T1000 (cell line): ENCODE measurements at regions not wholly inside any gene's neighbourhood (a gene's known extent, or its start where the extent isn't known, plus 50 kb on each side); places are given as distances from the start of the nearest gene placed in this dataset.

Experiments used
- DNase-seq: peaks from one replicate; lab custom pipeline; 2025; ENCODE audit warnings: mixed read lengths; lab: John Stamatoyannopoulos, UW

GRCh38 chr2:220981926-220982325 lies 590.2 kb downstream of the EPHA4 start:
- DNase-seq: no peak

DNA sequence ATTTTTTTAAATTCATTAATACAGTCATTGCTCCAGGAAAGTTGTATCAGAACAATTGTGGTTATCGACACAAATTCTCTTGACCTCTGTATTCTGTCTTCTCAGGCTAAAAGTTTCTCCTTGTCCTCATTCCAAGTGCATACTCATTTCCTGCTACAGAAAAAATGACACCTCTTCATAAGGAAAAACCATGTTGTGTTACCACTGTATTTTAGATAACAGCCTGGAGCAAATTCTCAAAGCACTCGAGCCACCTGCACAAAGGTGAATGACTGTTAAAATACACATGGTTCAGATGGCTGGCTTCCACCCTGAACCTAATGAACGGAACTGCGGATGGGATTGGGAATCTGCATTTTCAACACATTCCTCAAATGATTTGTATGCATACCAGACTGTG lies 586.5 kb downstream of the EPHA4 start:
- no peak for DNase-seq

DNA sequence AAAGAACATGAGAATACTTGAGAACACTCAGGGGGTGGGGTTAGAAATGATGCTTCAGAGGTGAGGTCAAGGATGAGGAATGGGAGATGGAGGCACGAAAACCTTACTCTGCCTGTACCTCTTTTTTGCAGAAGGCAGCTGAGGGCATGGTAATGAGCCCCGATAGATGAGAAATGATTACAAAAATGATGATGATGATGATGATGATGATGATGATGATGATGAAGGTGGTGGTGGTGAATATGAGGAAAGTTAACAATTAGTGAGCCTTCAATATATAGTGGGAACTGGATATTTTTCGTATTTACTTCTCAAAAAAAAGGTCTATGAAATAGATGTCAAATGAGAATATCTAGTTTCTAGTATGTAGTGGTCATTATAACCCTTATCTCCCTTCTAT lies 584.3 kb downstream of the EPHA4 start:
- DNase-seq: no peak

GRCh38 chr2:220991972-220992371 lies 580.1 kb downstream of the EPHA4 start:
- no peak for DNase-seq

DNA sequence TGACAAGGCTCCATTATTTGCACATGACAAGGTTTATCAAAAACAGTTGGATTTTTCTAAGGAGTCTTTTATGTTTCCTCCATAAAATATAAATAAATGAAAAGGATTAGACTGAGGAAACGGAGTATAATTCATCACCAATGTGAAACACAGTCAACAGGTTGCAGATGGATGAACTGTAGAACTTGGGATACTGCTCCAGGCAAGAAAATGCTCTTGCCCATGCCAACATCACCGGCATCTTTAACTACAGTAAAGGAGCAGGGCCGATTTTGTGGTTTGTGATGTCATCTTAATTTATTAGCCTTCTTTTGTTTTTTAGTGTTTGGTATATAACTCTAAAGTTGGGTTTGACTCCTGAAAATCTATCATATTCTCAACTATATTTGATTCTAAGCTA lies 577.3 kb downstream of the EPHA4 start:
- no peak for DNase-seq

DNA sequence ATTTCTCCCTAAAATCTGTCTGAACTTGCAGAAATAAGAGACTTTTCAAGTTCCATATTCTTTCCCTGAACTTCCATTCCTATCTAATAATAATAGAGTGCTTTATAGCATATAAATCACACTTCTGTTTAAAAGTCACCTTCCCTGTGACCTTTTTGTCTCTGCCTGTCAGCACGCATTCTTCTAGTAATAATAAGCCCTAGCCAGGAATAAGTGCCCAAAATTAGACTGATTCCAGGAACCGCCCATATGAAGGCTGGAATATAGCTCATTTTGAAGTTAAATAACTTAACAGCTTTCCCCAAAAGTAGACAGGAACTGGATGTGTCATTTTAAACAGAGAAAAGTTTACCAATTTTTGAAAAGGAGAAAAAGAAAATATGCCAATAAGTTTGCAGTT lies 576.5 kb downstream of the EPHA4 start:
- no peak for DNase-seq

DNA sequence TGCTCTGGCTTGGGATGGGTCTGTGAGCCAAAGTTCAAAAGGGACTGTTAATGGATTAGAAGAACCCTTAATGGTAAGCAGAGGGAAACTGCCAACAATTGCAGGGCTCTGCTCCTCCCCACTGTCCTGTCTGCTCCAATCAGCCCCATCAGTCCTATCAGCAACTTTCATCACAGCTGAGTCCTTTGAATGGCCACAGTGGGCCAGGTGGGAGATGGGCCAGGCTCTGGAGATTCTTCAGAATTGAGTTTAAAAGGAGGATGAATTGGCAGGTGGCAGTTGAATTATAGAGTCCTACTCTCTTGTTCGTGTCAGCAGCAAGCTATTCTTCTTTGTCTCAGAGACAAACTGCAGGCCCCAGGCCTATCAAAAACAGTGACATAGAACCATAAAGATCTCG lies 573.9 kb downstream of the EPHA4 start:
- no peak for DNase-seq

DNA sequence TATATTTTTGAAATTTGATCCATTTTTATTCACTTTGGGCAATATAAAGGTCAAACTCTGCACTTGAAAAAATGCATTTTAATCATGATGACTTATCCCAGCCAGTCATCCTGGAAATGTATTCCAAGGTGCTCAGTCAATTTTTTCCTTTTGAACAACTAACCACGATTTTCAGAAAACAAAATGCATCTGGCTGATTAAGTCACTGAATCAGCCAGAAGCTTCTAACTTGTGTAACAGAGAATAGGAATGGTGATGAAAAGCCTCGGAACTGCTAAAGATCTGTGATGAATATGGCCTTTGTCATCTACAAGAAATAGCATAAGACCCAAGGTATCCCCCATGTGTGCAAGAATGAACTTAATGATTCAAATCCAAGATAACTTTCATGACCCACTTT lies 572.7 kb downstream of the EPHA4 start:
- no peak for DNase-seq

DNA sequence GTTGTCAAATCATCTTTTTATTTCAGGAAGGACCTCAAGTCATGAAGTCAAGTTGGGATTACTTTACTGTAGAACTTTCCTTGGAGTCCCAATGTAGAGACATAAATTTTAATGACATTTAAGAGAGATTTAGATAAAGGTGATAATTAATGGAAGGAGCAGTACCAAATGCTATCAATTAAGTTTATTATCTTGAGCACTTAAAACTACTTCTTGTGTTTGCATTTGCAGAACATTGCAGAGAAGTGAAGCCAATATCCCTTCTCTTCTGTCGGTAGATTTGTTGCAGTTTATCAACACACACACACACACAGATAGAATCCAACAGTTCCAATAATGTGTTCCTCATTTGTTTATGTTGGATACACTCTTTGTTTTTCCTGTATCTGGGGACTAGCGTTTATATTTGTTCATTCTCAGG lies 570.7 kb downstream of the EPHA4 start:
- DNase-seq: no peak

DNA sequence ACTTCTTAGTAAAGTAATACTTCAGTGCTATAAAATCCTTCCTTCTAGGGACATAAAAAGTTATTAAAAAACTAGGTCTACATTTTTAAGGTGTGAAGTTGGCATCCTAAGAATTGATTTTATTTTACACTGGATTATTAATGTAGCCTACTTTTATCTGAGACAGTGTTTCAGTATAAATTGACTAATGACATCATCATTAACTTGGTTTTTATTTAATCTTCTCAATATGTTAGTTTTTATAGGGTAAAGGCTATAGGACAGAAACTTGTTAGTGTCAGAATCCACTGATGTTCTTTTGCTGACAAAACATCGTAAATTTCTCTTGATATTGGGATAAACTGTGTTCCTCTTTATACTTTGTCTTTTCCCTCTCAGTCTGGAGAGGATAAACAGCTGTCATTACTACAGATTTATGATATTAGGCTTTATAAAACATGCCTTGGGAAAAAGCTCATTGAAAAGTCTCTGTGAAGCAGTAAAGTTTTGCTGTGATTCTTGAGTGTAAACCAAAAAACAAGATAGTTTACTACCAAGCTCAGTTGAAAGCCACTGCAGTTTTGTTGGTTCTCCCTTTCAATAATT lies 569.9 kb downstream of the EPHA4 start:
- DNase-seq: no peak

DNA sequence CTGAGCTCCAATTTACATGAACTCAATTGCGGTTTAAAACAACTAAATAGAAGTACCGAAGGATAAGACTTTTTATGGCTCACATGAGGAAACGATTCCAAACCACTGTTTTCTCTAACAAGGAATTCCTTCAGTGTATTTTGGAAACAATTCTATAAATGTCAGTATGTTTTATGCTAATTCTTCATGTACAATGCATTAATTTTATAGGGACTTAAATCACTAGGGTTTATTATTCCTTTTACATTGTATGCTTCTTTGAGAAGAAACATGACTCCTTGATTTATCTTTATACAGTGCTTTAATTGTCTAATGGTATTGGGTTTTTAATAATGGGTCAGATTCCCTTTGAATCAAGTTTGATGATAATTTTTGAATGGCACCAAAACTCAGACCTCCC lies 566.8 kb downstream of the EPHA4 start:
- DNase-seq: no peak

- no peak for DNase-seq
Observed at GRCh38 chr2:221006084-221006483, 566.0 kb downstream of the EPHA4 start.

- DNase-seq: no peak
Observed at GRCh38 chr2:221016551-221016950, 555.6 kb downstream of the EPHA4 start.

GRCh38 chr2:221018262-221018661 lies 553.8 kb downstream of the EPHA4 start:
- DNase-seq: no peak

GRCh38 chr2:221019668-221020067 lies 552.4 kb downstream of the EPHA4 start:
- no peak for DNase-seq

DNA sequence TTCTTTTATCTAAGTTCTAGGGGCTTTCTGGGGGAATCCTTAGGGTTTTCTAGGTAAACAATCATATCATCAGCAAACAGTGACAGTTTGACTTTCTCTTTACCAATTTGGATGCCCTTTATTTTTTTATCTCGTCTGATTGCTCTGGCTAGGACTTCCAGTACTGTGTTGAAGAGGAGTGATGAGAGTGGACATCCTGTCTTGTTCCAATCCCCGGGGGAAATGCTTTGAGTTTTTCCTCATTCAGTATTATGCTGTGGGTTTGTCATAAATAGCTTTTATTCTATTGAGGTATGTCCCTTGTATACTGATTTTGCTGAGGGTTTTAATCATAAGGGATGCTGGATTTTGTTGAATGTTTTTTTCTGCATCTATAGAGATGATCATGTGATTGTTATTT lies 549.5 kb downstream of the EPHA4 start:
- no peak for DNase-seq

DNA sequence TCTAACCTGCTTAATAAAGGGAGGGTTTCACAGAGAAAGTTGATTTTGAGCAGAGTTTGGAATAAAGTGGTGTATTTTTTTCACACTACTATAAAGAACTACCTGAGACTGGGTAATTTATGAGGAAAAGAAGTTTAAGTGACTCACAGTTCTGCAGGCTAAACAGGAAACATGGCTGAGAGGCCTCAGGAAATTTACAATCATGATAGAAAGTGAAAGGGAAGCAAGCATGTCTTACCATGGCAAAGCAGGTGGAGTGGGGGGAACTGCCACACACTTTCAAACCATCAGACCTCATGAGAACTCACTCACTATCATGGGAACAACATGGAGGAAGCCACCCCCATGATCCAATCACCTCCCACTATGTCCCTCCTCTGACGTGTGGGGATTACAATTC lies 546.7 kb downstream of the EPHA4 start:
- DNase-seq: no peak

GRCh38 chr2:221034026-221034701 lies 537.9 kb downstream of the EPHA4 start:
- no peak for DNase-seq

DNA sequence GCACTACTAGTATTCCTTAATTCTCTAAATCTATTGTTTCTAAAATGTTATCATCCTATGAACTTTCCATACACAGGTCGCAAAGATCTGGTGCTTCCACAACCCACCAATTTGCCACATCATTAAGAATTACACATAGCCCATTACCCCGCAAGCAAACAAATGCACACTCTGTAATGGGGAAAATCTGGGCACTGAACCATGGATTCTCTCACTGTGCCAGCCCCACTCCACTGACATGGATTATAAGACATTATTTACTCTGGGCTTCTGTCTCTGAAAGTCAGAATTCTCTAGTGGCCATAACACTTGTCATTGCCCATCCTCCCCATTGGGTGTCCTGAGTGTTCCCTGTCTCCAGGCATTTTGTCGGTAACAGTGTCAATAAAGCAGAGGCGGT lies 537.1 kb downstream of the EPHA4 start:
- no peak for DNase-seq

DNA sequence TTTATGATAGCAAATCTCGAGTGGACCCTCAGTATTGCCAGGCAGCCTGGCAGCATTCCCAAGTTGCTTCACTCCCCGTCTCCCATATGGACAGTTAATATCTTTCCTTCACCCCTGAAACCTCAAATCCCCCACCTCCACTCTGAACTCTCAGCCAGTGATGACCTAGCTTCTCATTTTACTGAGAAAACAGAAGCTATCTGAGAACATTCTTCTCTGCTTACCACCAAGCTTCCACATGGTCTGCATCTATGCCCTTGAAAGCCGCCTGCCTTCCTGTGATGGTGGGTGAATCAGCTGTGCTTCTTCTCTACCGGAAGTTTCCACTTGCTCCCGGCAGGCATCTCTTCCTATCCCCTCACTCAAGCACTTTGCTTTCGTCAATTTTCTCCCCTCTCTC lies 529.2 kb downstream of the EPHA4 start:
- no peak for DNase-seq

- no peak for DNase-seq
Observed at GRCh38 chr2:221044781-221045180, 527.3 kb downstream of the EPHA4 start.

- no peak for DNase-seq
Observed at GRCh38 chr2:221050020-221050795, 521.9 kb downstream of the EPHA4 start.

DNA sequence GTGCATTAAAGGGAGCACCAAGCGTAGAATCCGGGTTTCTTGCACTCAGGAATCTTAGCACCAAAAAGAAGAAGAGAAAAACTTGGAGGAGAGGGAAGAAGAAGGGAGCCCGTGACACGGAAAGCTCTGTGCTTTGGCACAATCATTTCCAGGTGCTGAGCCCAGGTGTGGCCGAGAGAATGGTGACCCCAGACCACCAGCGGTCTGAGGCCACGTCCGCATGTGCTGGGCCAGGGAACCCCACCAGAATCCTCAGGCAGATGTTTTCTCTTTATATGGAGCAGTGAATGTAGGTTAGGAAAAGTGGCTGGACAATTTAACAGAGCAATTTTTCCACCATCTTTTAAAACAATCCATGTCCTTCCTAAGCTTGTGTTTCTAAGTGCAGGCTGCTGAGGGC lies 520.9 kb downstream of the EPHA4 start:
- DNase-seq: no peak
